Psoas muscle (tissue), 7 donors: ENCODE measurements at regions not wholly inside any gene's neighbourhood (a gene's known extent, or its start where the extent isn't known, plus 50 kb on each side); places are given as distances from the start of the nearest gene placed in this dataset.

ENCODE experiments used
- ATAC-seq, 4 donors: fragments of 200-7000 bp; cut with Tn5 transposase; one replicate each; pipeline ENCODE4 v1.9.1; 2020; ENCODE audit warnings: moderate library complexity in 3 of 4, mild to moderate bottlenecking in 2 of 4
- DNase-seq, 2 donors: peaks; one replicate each; pipeline ENCODE4 v3.0.0-alpha.2; 2020
- H3K27ac ChIP-seq: fragments of 200-600 bp; one replicate; pipeline ENCODE4 v1.8.0; 2022
- H3K27me3 ChIP-seq, 3 donors: fragments of 200-600 bp in 1 of 3; one replicate each; pipeline versions ENCODE4 v1.6.1 to v1.8.0; 2013 to 2022; ENCODE audit warnings: low read length in 2 of 3, mild to moderate bottlenecking in 2 of 3, moderate library complexity in 1 of 3; ENCODE audit not compliant: insufficient read depth in 3 of 3
- H3K36me3 ChIP-seq, 2 donors: fragments of 200-600 bp in 1 of 2; one replicate each; pipeline versions ENCODE4 v1.6.1 to v1.8.0; 2013 to 2022; ENCODE audit warnings: low read depth in 1 of 2, mild to moderate bottlenecking in 1 of 2, moderate library complexity in 1 of 2; ENCODE audit not compliant: insufficient read depth in 1 of 2
- H3K4me1 ChIP-seq: fragments of 200-600 bp; one replicate; pipeline ENCODE4 v1.8.0; 2022
- H3K4me3 ChIP-seq: fragments of 200-600 bp; one replicate; pipeline ENCODE4 v1.8.0; 2022; ENCODE audit warnings: mild to moderate bottlenecking
- H3K9me3 ChIP-seq: fragments of 200-600 bp; one replicate; pipeline ENCODE4 v1.8.0; 2022
- CTCF ChIP-seq: fragments of 200-600 bp; IDR thresholded peaks from one replicate; pipeline ENCODE4 v1.8.0; 2022; ENCODE audit warnings: antibody characterized with exemption
- WGBS, 3 donors: extraction: QIAGEN DNeasy Blood & Tissue Kit; methylation state at CpG; one replicate each; pipeline versions ENCODE4 v1.1.6 to v1.1.7; 2013; 5-methylcytosine and 5-hydroxymethylcytosine counted together
- intact Hi-C, 2 donors: fragments of 100-400 bp; cut with DNase I; formaldehyde crosslinking; loops; one replicate each; pipeline versions ENCODE4 v1.11.0 to v1.14.2; 2022
- donor health status: healthy with polysubstance abuse.
- donor health status: DM: no; HTN: no; CAD: no; lungs with moderate emphysema.
- donor health status: Bipolar disorder and iron deficiency.
- donor health status: healthy.
- donor health status: DM: yes; HTN: yes; CAD: no.
- donor health status: DM: no; HTN: no; CAD: no.
- donor health status: DM: yes; HTN: yes; CAD: no.

GRCh38 chrX:40845331-40845911 is 110.1 kb upstream of the MED14 start:
- ATAC-seq (peak in 3 of 4 donors; percentile 45 to 56 (median 51)), DNase-seq (no peak)
- Histone ChIP-seq H3K36me3 (no peaks in the 10 kb centered on the region), H3K4me3 (no peak overlapping the region), H3K9me3 (peaks cover 19% of the 10 kb centered on the region), H3K27ac (no peak overlapping the region), H3K27me3 (peaks cover 0 to 3% (median 0%) of the 10 kb centered on the region in 3 donors), H3K4me1 (peaks cover 7% of the 10 kb centered on the region)
- 12 to 22% (median 19%) methylated on average over 5 of the region's 5 CpGs for WGBS, 3 donors
- intact Hi-C loops, result no loop called here
- no peak for TF ChIP-seq CTCF

- H3K4me3 ChIP-seq, result no peak overlapping the region
- TF ChIP-seq CTCF, result no peak
- H3K9me3 ChIP-seq, result no peaks in the 10 kb centered on the region
- H3K36me3 ChIP-seq, result no peaks in the 10 kb centered on the region
- H3K27ac ChIP-seq, result no peak overlapping the region
- intact Hi-C loops, result no loop called here
- H3K27me3 ChIP-seq, result peaks cover 0 to 3% (median 0%) of the 10 kb centered on the region in 3 donors
- WGBS, 3 donors, result 67 to 68% (median 68%) methylated on average over 4 to 5 of the region's 5 CpGs
- ATAC-seq, result no peak
- no peak for DNase-seq
- peaks cover 12% of the 10 kb centered on the region for H3K4me1 ChIP-seq
Observed at GRCh38 chrX:40849906-40850823, 114.8 kb upstream of the MED14 start.

- DNase-seq, result no peak
- H3K27me3 ChIP-seq, result peaks cover 0 to 3% (median 0%) of the 10 kb centered on the region in 3 donors
- H3K4me1 ChIP-seq, result peaks cover 11% of the 10 kb centered on the region
- TF ChIP-seq CTCF, result no peak
- no peak for ATAC-seq
- no peaks in the 10 kb centered on the region for H3K36me3 ChIP-seq
- intact Hi-C loops, result no loop called here
- no peak overlapping the region for H3K27ac ChIP-seq
- no peaks in the 10 kb centered on the region for H3K9me3 ChIP-seq
- no peak overlapping the region for H3K4me3 ChIP-seq
Observed at GRCh38 chrX:40852586-40852985, 117.2 kb upstream of the MED14 start.

GRCh38 chrX:40853004-40853815 is 117.9 kb upstream of the MED14 start:
- Histone ChIP-seq H3K36me3 (no peaks in the 10 kb centered on the region), H3K9me3 (no peaks in the 10 kb centered on the region), H3K27ac (no peak overlapping the region), H3K27me3 (peaks cover 0 to 3% (median 0%) of the 10 kb centered on the region in 3 donors), H3K4me3 (no peak overlapping the region), H3K4me1 (peaks cover 11% of the 10 kb centered on the region)
- intact Hi-C loops, result no loop called here
- DNase-seq (no peak), ATAC-seq (no peak)
- WGBS, 3 donors, result 43 to 88% (median 69%) methylated on average over 4 of the region's 4 CpGs
- TF ChIP-seq CTCF, result no peak
